ENCODE measurements at regions not wholly inside any gene's neighbourhood (a gene's known extent, or its start where the extent isn't known, plus 50 kb on each side); places are given as distances from the start of the nearest gene placed in this dataset.

DNA sequence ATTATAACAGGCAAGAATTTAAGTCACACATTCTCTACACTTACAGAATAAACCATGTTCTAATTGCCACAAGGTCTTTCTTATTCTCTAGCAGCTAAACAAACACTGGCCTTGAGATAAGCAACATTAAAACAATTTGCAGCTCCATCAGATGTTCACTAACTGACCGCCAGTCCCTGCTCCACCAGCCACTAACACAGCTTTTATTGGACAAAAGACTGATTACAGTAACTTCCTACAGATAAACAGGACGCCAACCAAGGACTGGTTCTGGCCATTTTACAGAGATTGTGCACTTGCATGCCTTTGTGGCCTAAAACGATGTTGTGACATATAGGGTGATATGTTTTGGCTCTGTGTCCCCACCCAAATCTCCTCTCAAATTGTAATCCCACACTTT lies 388.9 kb upstream of the LRRC4C start:
- peaks cover 7% of the 10 kb centered on the region for H3K36me3 Mint-ChIP-seq
- intact Hi-C loops (cut with micrococcal nuclease): no loop called here
- no peak for ATAC-seq
- Histone ChIP-seq H3K4me3 (ENCODE audit: low read length) (no peak overlapping the region), H3K36me3 (ENCODE audit: control insufficient read depth, insufficient read depth, low read length) (no peaks in the 10 kb centered on the region), H3K27me3 (ENCODE audit: control insufficient read depth, insufficient read depth, low read length) (no peaks in the 10 kb centered on the region), H3K9me3 (ENCODE audit: control insufficient read depth, insufficient read depth, low read length) (peaks cover 11% of the 10 kb centered on the region), H3K4me1 (ENCODE audit: control insufficient read depth, insufficient read depth, low read length) (no peaks in the 10 kb centered on the region), H3K27ac (ENCODE audit: low read length) (no peak overlapping the region)
- no peak for DNase-seq
- H3K4me3 Mint-ChIP-seq: no peak overlapping the region
- no peak overlapping the region for H3K27ac Mint-ChIP-seq
- no peaks in the 10 kb centered on the region for H3K27me3 Mint-ChIP-seq (ENCODE audit: low read depth in 2 of 2)
- peaks cover 8 to 15% of the 10 kb centered on the region in 2 donors for H3K9me3 Mint-ChIP-seq
- TF ChIP-seq, protein P1, sequence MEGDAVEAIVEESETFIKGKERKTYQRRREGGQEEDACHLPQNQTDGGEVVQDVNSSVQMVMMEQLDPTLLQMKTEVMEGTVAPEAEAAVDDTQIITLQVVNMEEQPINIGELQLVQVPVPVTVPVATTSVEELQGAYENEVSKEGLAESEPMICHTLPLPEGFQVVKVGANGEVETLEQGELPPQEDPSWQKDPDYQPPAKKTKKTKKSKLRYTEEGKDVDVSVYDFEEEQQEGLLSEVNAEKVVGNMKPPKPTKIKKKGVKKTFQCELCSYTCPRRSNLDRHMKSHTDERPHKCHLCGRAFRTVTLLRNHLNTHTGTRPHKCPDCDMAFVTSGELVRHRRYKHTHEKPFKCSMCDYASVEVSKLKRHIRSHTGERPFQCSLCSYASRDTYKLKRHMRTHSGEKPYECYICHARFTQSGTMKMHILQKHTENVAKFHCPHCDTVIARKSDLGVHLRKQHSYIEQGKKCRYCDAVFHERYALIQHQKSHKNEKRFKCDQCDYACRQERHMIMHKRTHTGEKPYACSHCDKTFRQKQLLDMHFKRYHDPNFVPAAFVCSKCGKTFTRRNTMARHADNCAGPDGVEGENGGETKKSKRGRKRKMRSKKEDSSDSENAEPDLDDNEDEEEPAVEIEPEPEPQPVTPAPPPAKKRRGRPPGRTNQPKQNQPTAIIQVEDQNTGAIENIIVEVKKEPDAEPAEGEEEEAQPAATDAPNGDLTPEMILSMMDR (IDR thresholded peaks at IDR 0.05): no peak
- 50% methylated on average over 2 of the region's 3 CpGs for WGBS (ENCODE audit: insufficient coverage)
- H3K4me1 Mint-ChIP-seq: no peaks in the 10 kb centered on the region

DNA sequence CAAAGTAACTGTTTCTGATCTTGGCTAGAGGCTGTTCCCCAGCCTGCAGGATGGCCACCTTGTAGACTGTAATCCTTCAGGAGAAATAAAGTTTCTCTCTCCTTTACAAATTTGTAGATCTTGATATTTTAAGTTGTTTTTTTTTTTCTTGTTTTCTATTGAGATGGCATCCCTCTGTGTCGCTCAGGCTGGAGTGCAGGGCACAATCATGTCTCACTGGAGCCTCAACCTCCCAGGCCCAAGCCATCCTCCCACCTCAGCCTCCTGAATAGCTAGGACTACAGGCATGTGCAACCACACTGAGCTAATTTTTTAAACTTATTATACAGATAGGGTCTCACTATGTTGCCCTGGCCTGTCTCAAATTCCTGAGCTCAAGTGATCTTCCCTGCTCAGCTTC lies 389.8 kb upstream of the LRRC4C start:
- WGBS (ENCODE audit: insufficient coverage): 78% methylated on average over 1 of the region's 1 CpG
- Histone ChIP-seq H3K36me3 (ENCODE audit: control insufficient read depth, insufficient read depth, low read length) (no peaks in the 10 kb centered on the region), H3K4me3 (ENCODE audit: low read length) (no peak overlapping the region), H3K9me3 (ENCODE audit: control insufficient read depth, insufficient read depth, low read length) (peaks cover 11% of the 10 kb centered on the region), H3K4me1 (ENCODE audit: control insufficient read depth, insufficient read depth, low read length) (no peaks in the 10 kb centered on the region), H3K27ac (ENCODE audit: low read length) (no peak overlapping the region), H3K27me3 (ENCODE audit: control insufficient read depth, insufficient read depth, low read length) (no peaks in the 10 kb centered on the region)
- DNase-seq (no peak), ATAC-seq (no peak)
- H3K27ac Mint-ChIP-seq: no peak overlapping the region
- TF ChIP-seq, protein P1 (IDR thresholded peaks at IDR 0.05): no peak
- H3K36me3 Mint-ChIP-seq: peaks cover 7% of the 10 kb centered on the region
- H3K27me3 Mint-ChIP-seq (ENCODE audit: low read depth in 2 of 2): no peaks in the 10 kb centered on the region
- H3K4me1 Mint-ChIP-seq: no peaks in the 10 kb centered on the region
- intact Hi-C loops (cut with micrococcal nuclease): no loop called here
- H3K9me3 Mint-ChIP-seq: peaks cover 11 to 15% of the 10 kb centered on the region in 2 donors
- no peak overlapping the region for H3K4me3 Mint-ChIP-seq

DNA sequence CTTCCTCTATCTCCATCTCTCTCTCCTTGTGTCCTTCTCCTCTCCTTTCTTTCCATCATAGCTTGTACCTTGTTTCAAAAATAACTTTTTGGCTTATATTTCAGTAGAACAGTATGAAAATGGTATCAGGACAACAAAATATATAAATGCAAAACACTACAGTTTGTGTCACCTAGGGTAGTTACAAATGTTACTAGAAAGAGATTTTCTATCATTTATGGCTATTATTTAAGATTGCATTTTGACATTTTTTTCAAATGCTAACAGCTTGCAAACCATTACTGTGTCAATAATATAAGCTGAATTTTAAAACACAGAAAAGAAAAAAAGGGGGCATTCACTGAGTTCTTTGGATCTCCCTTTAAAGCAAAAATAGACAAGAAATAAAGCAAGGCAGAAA lies 392.3 kb upstream of the LRRC4C start:
- H3K9me3 Mint-ChIP-seq: peaks cover 15 to 19% of the 10 kb centered on the region in 2 donors
- no peak overlapping the region for H3K4me3 ChIP-seq (ENCODE audit: low read length)

DNA sequence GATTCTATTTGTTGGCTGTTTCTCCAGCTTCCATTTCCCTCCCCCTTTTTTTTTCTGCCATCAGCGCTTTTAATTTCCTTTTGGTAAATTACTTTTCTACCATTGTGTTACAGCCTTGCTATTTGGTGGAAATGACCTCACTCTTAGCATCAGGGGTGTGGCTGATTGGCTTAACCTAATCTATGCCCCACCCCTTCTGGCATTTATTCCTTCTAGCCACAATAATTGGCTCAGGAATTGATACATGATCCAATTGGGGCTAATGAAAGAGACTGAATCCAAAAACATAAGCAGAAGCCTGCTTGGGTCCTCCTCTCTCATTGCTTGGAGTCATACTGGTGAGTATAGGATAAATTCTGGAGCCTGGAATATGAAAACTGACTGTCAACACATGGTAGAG lies 402.4 kb upstream of the LRRC4C start:
- no peaks in the 10 kb centered on the region for H3K27me3 ChIP-seq (ENCODE audit: control insufficient read depth, insufficient read depth, low read length)
- Mint-ChIP-seq H3K4me3 (no peak overlapping the region), H3K27ac (no peak overlapping the region), H3K27me3 (ENCODE audit: low read depth in 2 of 2) (no peaks in the 10 kb centered on the region), H3K4me1 (no peaks in the 10 kb centered on the region), H3K36me3 (peaks cover 14% of the 10 kb centered on the region), H3K9me3 (peaks cover 12 to 14% of the 10 kb centered on the region in 2 donors)
- no peaks in the 10 kb centered on the region for H3K9me3 ChIP-seq (ENCODE audit: control insufficient read depth, insufficient read depth, low read length)
- no peaks in the 10 kb centered on the region for H3K36me3 ChIP-seq (ENCODE audit: control insufficient read depth, insufficient read depth, low read length)
- WGBS (ENCODE audit: insufficient coverage): 89% methylated on average over 1 of the region's 1 CpG
- H3K4me1 ChIP-seq (ENCODE audit: control insufficient read depth, insufficient read depth, low read length): no peaks in the 10 kb centered on the region
- intact Hi-C loops (cut with micrococcal nuclease): no loop called here
- TF ChIP-seq, protein P1 (IDR thresholded peaks at IDR 0.05): no peak
- ATAC-seq (no peak), DNase-seq (no peak)
- H3K27ac ChIP-seq (ENCODE audit: low read length): no peak overlapping the region
- no peak overlapping the region for H3K4me3 ChIP-seq (ENCODE audit: low read length)

More for the DNA sequence above, 392.3 kb upstream of the LRRC4C start:
- ATAC-seq (no peak), DNase-seq (no peak)
- Histone ChIP-seq H3K9me3 (ENCODE audit: control insufficient read depth, insufficient read depth, low read length) (peaks cover 18% of the 10 kb centered on the region), H3K4me1 (ENCODE audit: control insufficient read depth, insufficient read depth, low read length) (no peaks in the 10 kb centered on the region), H3K27me3 (ENCODE audit: control insufficient read depth, insufficient read depth, low read length) (no peaks in the 10 kb centered on the region), H3K36me3 (ENCODE audit: control insufficient read depth, insufficient read depth, low read length) (no peaks in the 10 kb centered on the region), H3K27ac (ENCODE audit: low read length) (no peak overlapping the region)
- no peaks in the 10 kb centered on the region for H3K27me3 Mint-ChIP-seq (ENCODE audit: low read depth in 2 of 2)
- no peak overlapping the region for H3K4me3 Mint-ChIP-seq
- TF ChIP-seq, protein P1 (IDR thresholded peaks at IDR 0.05): no peak
- H3K4me1 Mint-ChIP-seq: no peaks in the 10 kb centered on the region
- intact Hi-C loops (cut with micrococcal nuclease): no loop called here
- H3K36me3 Mint-ChIP-seq: peaks cover 19% of the 10 kb centered on the region
- no peak overlapping the region for H3K27ac Mint-ChIP-seq

Measured in natural killer cell (primary cell).